Stomach (tissue), 4 donors: ENCODE measurements at regions not wholly inside any gene's neighbourhood (a gene's known extent, or its start where the extent isn't known, plus 50 kb on each side); places are given as distances from the start of the nearest gene placed in this dataset.

ENCODE experiments used
- CTCF ChIP-seq, 7 experiments: fragments of 450-650 bp in 4 of 7; fragments of 200-600 bp in 3 of 7; sonication (generic) in 3 of 7; IDR thresholded peaks; one replicate each; pipeline ENCODE4 v1.5.1; 2016 to 2019; ENCODE audit warnings: antibody characterized with exemption in 7 of 7, control low read depth in 2 of 7, mild to moderate bottlenecking in 1 of 7
- POLR2A ChIP-seq, 4 donors: fragments of 450-650 bp; IDR thresholded peaks; one replicate each; pipeline ENCODE4 v1.6.1; 2016; ENCODE audit warnings: antibody characterized with exemption in 4 of 4, control low read depth in 2 of 4, mild to moderate bottlenecking in 1 of 4, moderate library complexity in 1 of 4
- POLR2AphosphoS5 ChIP-seq, 3 donors: sonication (generic); formaldehyde crosslinking; IDR thresholded peaks; one replicate each; pipeline ENCODE4 v1.6.1; 2016; ENCODE audit warnings: antibody characterized with exemption in 3 of 3

- TF ChIP-seq CTCF (IDR thresholded peaks at IDR 0.05) (no peak), POLR2AphosphoS5 (IDR thresholded peaks at IDR 0.05) (no peak), POLR2A (IDR thresholded peaks at IDR 0.05) (no peak)
Measured at GRCh38 chr16:87182759-87183158, 134.4 kb downstream of the C16orf95 start.
